ENCODE measurements at regions not wholly inside any gene's neighbourhood (a gene's known extent, or its start where the extent isn't known, plus 50 kb on each side); places are given as distances from the start of the nearest gene placed in this dataset.

- H3K4me3 ChIP-seq (ENCODE audit: low read depth, low read length, poor library complexity, severe bottlenecking): no peak overlapping the region
- intact Hi-C loops (cut with micrococcal nuclease; ENCODE audit: unreplicated experiment): no loop called here
- H3K9me2 ChIP-seq (ENCODE audit: insufficient read depth, low read length): no peaks in the 10 kb centered on the region
- no peak for DNase-seq (ENCODE audit: low spot score)
- TF ChIP-seq EZH2phosphoT487 (IDR thresholded peaks at IDR 0.05; ENCODE audit: borderline replicate concordance, low read depth, low read length): no peak
- TF ChIP-seq CTCF (conservative IDR thresholded peaks at IDR 0.05; ENCODE audit: low read length): no peak
- no peaks in the 10 kb centered on the region for H3K36me3 ChIP-seq (ENCODE audit: insufficient read depth, low read length)
- BruUV-seq (replicated peaks): no TSS peak
- no peaks in the 10 kb centered on the region for H3K4me1 ChIP-seq (ENCODE audit: insufficient read depth, low read length, poor library complexity, severe bottlenecking)
- no peak overlapping the region for H3K27ac ChIP-seq (ENCODE audit: low read depth, low read length, poor library complexity, severe bottlenecking)
- ChIA-PET CTCF (ENCODE audit: unreplicated experiment) (interaction anchor here (0.6 kb wide), 1 partner anchor 113 kb away, joined by 3 read pairs; no protein-coding TSS in a partner anchor), POLR2A (interaction anchor here (0.7 kb wide), 1 partner anchor 1135 kb away, joined by 3 read pairs; no protein-coding TSS in a partner anchor)
- no peaks in the 10 kb centered on the region for H3K79me2 ChIP-seq (ENCODE audit: insufficient read depth, low read depth, low read length)
- H3K4me2 ChIP-seq (ENCODE audit: low read length): no peak overlapping the region
- H4K20me1 ChIP-seq (ENCODE audit: insufficient read depth, low read length): no peaks in the 10 kb centered on the region
- no peaks in the 10 kb centered on the region for H3K9me3 ChIP-seq (ENCODE audit: low read length)
- no peak overlapping the region for H2AFZ ChIP-seq (ENCODE audit: low read length)
These were observed 78.4 kb upstream of the CCDC167 start for GRCh38 chr6:37578104-37578503.

- Histone ChIP-seq H3K4me2 (ENCODE audit: low read length) (no peak overlapping the region), H3K36me3 (ENCODE audit: insufficient read depth, low read length) (no peaks in the 10 kb centered on the region), H3K4me1 (ENCODE audit: insufficient read depth, low read length, poor library complexity, severe bottlenecking) (no peaks in the 10 kb centered on the region), H3K79me2 (ENCODE audit: insufficient read depth, low read depth, low read length) (no peaks in the 10 kb centered on the region), H3K9me3 (ENCODE audit: low read length) (no peaks in the 10 kb centered on the region), H3K27ac (ENCODE audit: low read depth, low read length, poor library complexity, severe bottlenecking) (no peak overlapping the region), H3K4me3 (ENCODE audit: low read depth, low read length, poor library complexity, severe bottlenecking) (no peak overlapping the region), H2AFZ (ENCODE audit: low read length) (no peak overlapping the region), H4K20me1 (ENCODE audit: insufficient read depth, low read length) (no peaks in the 10 kb centered on the region), H3K9me2 (ENCODE audit: insufficient read depth, low read length) (no peaks in the 10 kb centered on the region)
- intact Hi-C loops (cut with micrococcal nuclease; ENCODE audit: unreplicated experiment): no loop called here
- DNase-seq (ENCODE audit: low spot score): no peak
- ChIA-PET CTCF (ENCODE audit: unreplicated experiment) (interaction anchor here (0.5 kb wide), 1 partner anchor 1644 kb away, joined by 3 read pairs; no protein-coding TSS in a partner anchor), POLR2A (interaction anchor here (0.9 kb wide), 1 partner anchor 43 kb away, joined by 3 read pairs; no protein-coding TSS in a partner anchor)
- BruUV-seq (replicated peaks): no TSS peak
- no peak for TF ChIP-seq CTCF (conservative IDR thresholded peaks at IDR 0.05; ENCODE audit: low read length)
- no peak for TF ChIP-seq EZH2phosphoT487 (IDR thresholded peaks at IDR 0.05; ENCODE audit: borderline replicate concordance, low read depth, low read length)
These were observed 76.6 kb upstream of the CCDC167 start for GRCh38 chr6:37576336-37576737.

- intact Hi-C loops (cut with micrococcal nuclease; ENCODE audit: unreplicated experiment): no loop called here
- Histone ChIP-seq H3K9me2 (ENCODE audit: insufficient read depth, low read length) (no peaks in the 10 kb centered on the region), H3K4me3 (ENCODE audit: low read depth, low read length, poor library complexity, severe bottlenecking) (no peak overlapping the region), H3K36me3 (ENCODE audit: insufficient read depth, low read length) (no peaks in the 10 kb centered on the region), H3K9me3 (ENCODE audit: low read length) (no peaks in the 10 kb centered on the region), H3K79me2 (ENCODE audit: insufficient read depth, low read depth, low read length) (no peaks in the 10 kb centered on the region), H4K20me1 (ENCODE audit: insufficient read depth, low read length) (no peaks in the 10 kb centered on the region), H3K4me1 (ENCODE audit: insufficient read depth, low read length, poor library complexity, severe bottlenecking) (peaks cover 5% of the 10 kb centered on the region), H3K27ac (ENCODE audit: low read depth, low read length, poor library complexity, severe bottlenecking) (no peak overlapping the region), H3K4me2 (ENCODE audit: low read length) (no peak overlapping the region), H2AFZ (ENCODE audit: low read length) (no peak overlapping the region)
- no TSS peak for BruUV-seq (replicated peaks)
- CTCF ChIA-PET (ENCODE audit: unreplicated experiment): no interaction called here
- DNase-seq (ENCODE audit: low spot score): no peak
- no peak for TF ChIP-seq EZH2phosphoT487 (IDR thresholded peaks at IDR 0.05; ENCODE audit: borderline replicate concordance, low read depth, low read length)
- TF ChIP-seq CTCF (conservative IDR thresholded peaks at IDR 0.05; ENCODE audit: low read length): no peak
- POLR2A ChIA-PET: no interaction called here
These were observed 75.5 kb upstream of the CCDC167 start for GRCh38 chr6:37575221-37575620.

Measured in OCI-LY7 (cell line).